Esophagus squamous epithelium (tissue), 4 donors: ENCODE measurements at regions not wholly inside any gene's neighbourhood (a gene's known extent, or its start where the extent isn't known, plus 50 kb on each side); places are given as distances from the start of the nearest gene placed in this dataset.

Experiments used
- POLR2A ChIP-seq, 4 donors: fragments of 450-650 bp; IDR thresholded peaks; one replicate each; pipeline ENCODE4 v1.6.1; 2017; ENCODE audit warnings: antibody characterized with exemption in 4 of 4, mild to moderate bottlenecking in 4 of 4, moderate library complexity in 3 of 4
- TF ChIP-seq, protein P1 (sequence below), 6 experiments: fragments of 450-650 bp in 4 of 6; fragments of 200-600 bp in 2 of 6; sonication (generic) in 2 of 6; IDR thresholded peaks; one replicate each; pipeline ENCODE4 v1.5.1; 2016 to 2019; ENCODE audit warnings: antibody characterized with exemption in 6 of 6, mild to moderate bottlenecking in 4 of 6, moderate library complexity in 4 of 6

GRCh38 chr2:146385031-146385430, 1459.8 kb upstream of the ACVR2A start:
- TF ChIP-seq, protein P1, sequence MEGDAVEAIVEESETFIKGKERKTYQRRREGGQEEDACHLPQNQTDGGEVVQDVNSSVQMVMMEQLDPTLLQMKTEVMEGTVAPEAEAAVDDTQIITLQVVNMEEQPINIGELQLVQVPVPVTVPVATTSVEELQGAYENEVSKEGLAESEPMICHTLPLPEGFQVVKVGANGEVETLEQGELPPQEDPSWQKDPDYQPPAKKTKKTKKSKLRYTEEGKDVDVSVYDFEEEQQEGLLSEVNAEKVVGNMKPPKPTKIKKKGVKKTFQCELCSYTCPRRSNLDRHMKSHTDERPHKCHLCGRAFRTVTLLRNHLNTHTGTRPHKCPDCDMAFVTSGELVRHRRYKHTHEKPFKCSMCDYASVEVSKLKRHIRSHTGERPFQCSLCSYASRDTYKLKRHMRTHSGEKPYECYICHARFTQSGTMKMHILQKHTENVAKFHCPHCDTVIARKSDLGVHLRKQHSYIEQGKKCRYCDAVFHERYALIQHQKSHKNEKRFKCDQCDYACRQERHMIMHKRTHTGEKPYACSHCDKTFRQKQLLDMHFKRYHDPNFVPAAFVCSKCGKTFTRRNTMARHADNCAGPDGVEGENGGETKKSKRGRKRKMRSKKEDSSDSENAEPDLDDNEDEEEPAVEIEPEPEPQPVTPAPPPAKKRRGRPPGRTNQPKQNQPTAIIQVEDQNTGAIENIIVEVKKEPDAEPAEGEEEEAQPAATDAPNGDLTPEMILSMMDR (IDR thresholded peaks at IDR 0.05), result no peak
- TF ChIP-seq POLR2A (IDR thresholded peaks at IDR 0.05), result no peak
